H9 (cell line): ENCODE measurements at regions not wholly inside any gene's neighbourhood (a gene's known extent, or its start where the extent isn't known, plus 50 kb on each side); places are given as distances from the start of the nearest gene placed in this dataset.

Experiments
- DNase-seq: peaks from one replicate; pipeline ENCODE4 v3.0.0-alpha.2; 2017
- H2AFZ ChIP-seq: one replicate; pipeline ENCODE4 v1.6.1; 2013; ENCODE audit warnings: mild to moderate bottlenecking, low read length, control low read depth, moderate library complexity
- H2AK5ac ChIP-seq: 2 replicates; pipeline ENCODE4 v1.6.1; 2013; ENCODE audit warnings: low read length, control low read depth, mixed read lengths; ENCODE audit not compliant: insufficient read length
- H2BK120ac ChIP-seq: one replicate; pipeline ENCODE4 v1.6.1; 2013; ENCODE audit warnings: low read depth, mild to moderate bottlenecking, low read length, control low read depth, inconsistent platforms; ENCODE audit not compliant: poor library complexity, severe bottlenecking
- H2BK12ac ChIP-seq: 2 replicates; pipeline ENCODE4 v1.6.1; 2013; ENCODE audit warnings: low read length, control low read depth, mixed read lengths, low read depth; ENCODE audit not compliant: insufficient read length
- H2BK15ac ChIP-seq: 2 replicates; pipeline ENCODE4 v1.6.1; 2013; ENCODE audit warnings: low read depth, low read length, control low read depth
- H2BK20ac ChIP-seq: one replicate; pipeline ENCODE4 v1.6.1; 2013; ENCODE audit warnings: low read depth, mild to moderate bottlenecking, low read length, control low read depth, inconsistent platforms; ENCODE audit not compliant: poor library complexity, severe bottlenecking
- H2BK5ac ChIP-seq: 2 replicates; pipeline ENCODE4 v1.6.1; 2013; ENCODE audit warnings: low read length, control low read depth, mixed read lengths; ENCODE audit not compliant: insufficient read length
- H3K14ac ChIP-seq: 2 replicates; pipeline ENCODE4 v1.6.1; 2013; ENCODE audit warnings: low read length, control low read depth; ENCODE audit not compliant: insufficient read depth
- H3K18ac ChIP-seq: 2 replicates; pipeline ENCODE4 v1.6.1; 2013; ENCODE audit warnings: low read depth, mild to moderate bottlenecking, mixed read lengths, low read length, control low read depth; ENCODE audit not compliant: insufficient read length
- H3K23ac ChIP-seq: 2 replicates; pipeline ENCODE4 v1.6.1; 2013; ENCODE audit warnings: low read length, control low read depth, mixed read lengths, low read depth; ENCODE audit not compliant: insufficient read length
- H3K23me2 ChIP-seq: 2 replicates; pipeline ENCODE4 v1.6.1; 2013; ENCODE audit warnings: low read depth, mild to moderate bottlenecking, mixed read lengths, low read length, control low read depth; ENCODE audit not compliant: insufficient read length, poor library complexity, severe bottlenecking
- H3K27ac ChIP-seq: 2 replicates; pipeline ENCODE4 v1.5.1; 2013; ENCODE audit warnings: low read length, control low read depth, mixed read lengths, low read depth; ENCODE audit not compliant: insufficient read length
- H3K27me3 ChIP-seq: 2 replicates; pipeline ENCODE4 v1.6.1; 2013; ENCODE audit warnings: low read length, control low read depth, inconsistent platforms; ENCODE audit not compliant: insufficient read depth
- H3K4ac ChIP-seq: 2 replicates; pipeline ENCODE4 v1.6.1; 2013; ENCODE audit warnings: low read depth, mild to moderate bottlenecking, control low read depth, inconsistent platforms, low read length, moderate library complexity
- H3K4me1 ChIP-seq: 2 replicates; pipeline ENCODE4 v1.6.1; 2013; ENCODE audit warnings: low read length, control low read depth, inconsistent platforms; ENCODE audit not compliant: insufficient read depth
- H3K4me2 ChIP-seq: 2 replicates; pipeline ENCODE4 v1.6.1; 2013; ENCODE audit warnings: low read length, control low read depth, mixed read lengths; ENCODE audit not compliant: insufficient read length, insufficient read depth
- H3K56ac ChIP-seq: 2 replicates; pipeline ENCODE4 v1.6.1; 2013; ENCODE audit warnings: low read depth, mild to moderate bottlenecking, mixed read lengths, low read length, control low read depth; ENCODE audit not compliant: insufficient read length
- H3K79me1 ChIP-seq: 2 replicates; pipeline ENCODE4 v1.6.1; 2013; ENCODE audit warnings: low read depth, mild to moderate bottlenecking, moderate library complexity, low read length, control low read depth, inconsistent platforms; ENCODE audit not compliant: insufficient read depth, poor library complexity, severe bottlenecking
- H3K79me2 ChIP-seq: 2 replicates; pipeline ENCODE4 v1.6.1; 2013; ENCODE audit warnings: low read length, control low read depth, inconsistent platforms; ENCODE audit not compliant: insufficient read depth
- H3K9ac ChIP-seq: 2 replicates; pipeline ENCODE4 v1.6.1; 2013; ENCODE audit warnings: low read length, control low read depth, mixed read lengths; ENCODE audit not compliant: insufficient read length; ENCODE audit errors: extremely low read depth
- H3K9me3 ChIP-seq: one replicate; pipeline ENCODE4 v1.6.1; 2013; ENCODE audit warnings: low read depth, low read length, inconsistent platforms; ENCODE audit not compliant: control insufficient read depth
- H3T11ph ChIP-seq: one replicate; pipeline ENCODE4 v1.6.1; 2013; ENCODE audit warnings: mild to moderate bottlenecking, low read length, control low read depth, inconsistent platforms
- H4K20me1 ChIP-seq: one replicate; pipeline ENCODE4 v1.6.1; 2013; ENCODE audit not compliant: control insufficient read depth, insufficient read length, insufficient read depth
- H4K5ac ChIP-seq: 2 replicates; pipeline ENCODE4 v1.6.1; 2013; ENCODE audit warnings: low read depth, mild to moderate bottlenecking, mixed read lengths, low read length, control low read depth; ENCODE audit not compliant: insufficient read length
- H4K8ac ChIP-seq: replicated peaks from 2 replicates; pipeline ENCODE4 v1.6.1; 2013; ENCODE audit warnings: low read length, control low read depth, mixed read lengths, low read depth; ENCODE audit not compliant: insufficient read length
- H4K91ac ChIP-seq: 2 replicates; pipeline ENCODE4 v1.6.1; 2013; ENCODE audit warnings: low read depth, mild to moderate bottlenecking, moderate library complexity, mixed read lengths, low read length, control low read depth; ENCODE audit not compliant: insufficient read length
- H3K27ac Mint-ChIP-seq, 3 experiments: 2 replicates in 2 of 3; 3 replicates in 1 of 3; pipeline ENCODE4 v1.8.0; 2020 to 2021; ENCODE audit warnings: mixed read lengths in 3 of 3, mild to moderate bottlenecking in 1 of 3, moderate library complexity in 1 of 3
- H3K27me3 Mint-ChIP-seq: 2 replicates; pipeline ENCODE4 v1.8.0; 2021; ENCODE audit warnings: low read depth, mild to moderate bottlenecking, moderate library complexity, mixed read lengths
- H3K36me3 Mint-ChIP-seq, 3 experiments: 2 replicates in 2 of 3; 3 replicates in 1 of 3; pipeline ENCODE4 v1.8.0; 2020 to 2021; ENCODE audit warnings: low read depth in 3 of 3, mixed read lengths in 3 of 3; ENCODE audit not compliant: insufficient read depth in 1 of 3
- H3K4me1 Mint-ChIP-seq, 2 experiments: 2 replicates each; pipeline ENCODE4 v1.8.0; 2020; ENCODE audit warnings: mixed read lengths in 2 of 2
- H3K4me3 Mint-ChIP-seq, 2 experiments: 2 replicates in 1 of 2; 3 replicates in 1 of 2; pipeline ENCODE4 v1.8.0; 2020 to 2021; ENCODE audit warnings: mild to moderate bottlenecking in 2 of 2, mixed read lengths in 2 of 2, moderate library complexity in 1 of 2
- H3K9me3 Mint-ChIP-seq, 2 experiments: 2 replicates in 1 of 2; 3 replicates in 1 of 2; pipeline ENCODE4 v1.8.0; 2020; ENCODE audit warnings: mild to moderate bottlenecking in 2 of 2, mixed read lengths in 2 of 2, moderate library complexity in 1 of 2
- WGBS: extraction: QIAGEN DNeasy Blood & Tissue Kit; methylation state at CpG from one replicate; pipeline ENCODE4 v1.1.7; 2013; ENCODE audit warnings: missing lambda C conversion rate, low lambda C conversion rate, mixed read lengths; ENCODE audit not compliant: insufficient read length; ENCODE audit errors: extremely low coverage; 5-methylcytosine and 5-hydroxymethylcytosine counted together
- TF ChIP-seq, protein P1 (sequence below): fragments of 200-600 bp; sonication (generic); conservative IDR thresholded peaks from 3 replicates; pipeline ENCODE4 v1.8.0; 2021; ENCODE audit warnings: antibody characterized with exemption, mild to moderate bottlenecking

DNA sequence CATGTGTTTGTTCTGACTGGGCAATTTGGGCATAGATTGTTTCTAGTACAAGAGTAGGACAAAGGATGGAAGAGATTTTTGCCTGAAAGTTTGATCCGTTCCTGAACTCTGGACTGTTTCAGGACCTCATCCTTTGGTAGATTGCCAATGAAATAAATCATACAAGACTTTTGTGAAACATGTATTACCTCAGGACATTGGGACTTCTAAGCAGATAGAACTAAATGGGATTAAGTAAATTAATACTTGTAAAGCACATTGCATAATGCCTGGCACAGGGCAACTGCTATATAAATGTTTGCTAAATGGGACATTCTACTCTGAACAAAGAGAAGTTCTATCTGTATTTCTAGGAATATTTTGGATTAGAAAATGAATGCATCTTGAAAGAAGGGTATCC, 164.8 kb upstream of the RPS6KA3 start:
- H2BK20ac ChIP-seq = no peak overlapping the region
- H2AFZ ChIP-seq = no peak overlapping the region
- H3K27me3 ChIP-seq = no peaks in the 10 kb centered on the region
- H3K79me1 ChIP-seq = no peaks in the 10 kb centered on the region
- no peak overlapping the region for H3K9ac ChIP-seq
- no peak overlapping the region for H3T11ph ChIP-seq
- H3K18ac ChIP-seq = no peak overlapping the region
- no peak for DNase-seq
- no peaks in the 10 kb centered on the region for H3K79me2 ChIP-seq
- H3K14ac ChIP-seq = no peak overlapping the region
- no peak overlapping the region for H2BK5ac ChIP-seq
- Mint-ChIP-seq H3K4me3 (no peak overlapping the region), H3K27me3 (peaks cover 3% of the 10 kb centered on the region), H3K36me3 (no peaks in the 10 kb centered on the region), H3K4me1 (no peaks in the 10 kb centered on the region), H3K9me3 (peaks cover 51 to 71% of the 10 kb centered on the region in 2 experiments), H3K27ac (no peak overlapping the region)
- WGBS = no CpG with 5 or more reads among the region's 1 CpG
- H4K91ac ChIP-seq = no peak overlapping the region
- peaks cover 59% of the 10 kb centered on the region for H3K9me3 ChIP-seq
- H3K23ac ChIP-seq = no peak overlapping the region
- no peak overlapping the region for H4K5ac ChIP-seq
- no peak overlapping the region for H2AK5ac ChIP-seq
- H3K4ac ChIP-seq = no peak overlapping the region
- H3K4me2 ChIP-seq = no peak overlapping the region
- H2BK12ac ChIP-seq = no peak overlapping the region
- H3K4me1 ChIP-seq = no peaks in the 10 kb centered on the region
- no peak overlapping the region for H4K8ac ChIP-seq
- no peak overlapping the region for H2BK15ac ChIP-seq
- TF ChIP-seq, protein P1, sequence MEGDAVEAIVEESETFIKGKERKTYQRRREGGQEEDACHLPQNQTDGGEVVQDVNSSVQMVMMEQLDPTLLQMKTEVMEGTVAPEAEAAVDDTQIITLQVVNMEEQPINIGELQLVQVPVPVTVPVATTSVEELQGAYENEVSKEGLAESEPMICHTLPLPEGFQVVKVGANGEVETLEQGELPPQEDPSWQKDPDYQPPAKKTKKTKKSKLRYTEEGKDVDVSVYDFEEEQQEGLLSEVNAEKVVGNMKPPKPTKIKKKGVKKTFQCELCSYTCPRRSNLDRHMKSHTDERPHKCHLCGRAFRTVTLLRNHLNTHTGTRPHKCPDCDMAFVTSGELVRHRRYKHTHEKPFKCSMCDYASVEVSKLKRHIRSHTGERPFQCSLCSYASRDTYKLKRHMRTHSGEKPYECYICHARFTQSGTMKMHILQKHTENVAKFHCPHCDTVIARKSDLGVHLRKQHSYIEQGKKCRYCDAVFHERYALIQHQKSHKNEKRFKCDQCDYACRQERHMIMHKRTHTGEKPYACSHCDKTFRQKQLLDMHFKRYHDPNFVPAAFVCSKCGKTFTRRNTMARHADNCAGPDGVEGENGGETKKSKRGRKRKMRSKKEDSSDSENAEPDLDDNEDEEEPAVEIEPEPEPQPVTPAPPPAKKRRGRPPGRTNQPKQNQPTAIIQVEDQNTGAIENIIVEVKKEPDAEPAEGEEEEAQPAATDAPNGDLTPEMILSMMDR = no peak
- H4K20me1 ChIP-seq = no peaks in the 10 kb centered on the region
- H3K23me2 ChIP-seq = no peaks in the 10 kb centered on the region
- no peak overlapping the region for H3K27ac ChIP-seq
- H2BK120ac ChIP-seq = no peak overlapping the region
- H3K56ac ChIP-seq = no peak overlapping the region
